GM19395 (cell line): ENCODE measurements at regions not wholly inside any gene's neighbourhood (a gene's known extent, or its start where the extent isn't known, plus 50 kb on each side); places are given as distances from the start of the nearest gene placed in this dataset.
"Not testable (repeated sequence)": the region's sequence is repeated elsewhere in the genome, so short reads cannot be mapped to it uniquely, and the experiment has no call there.

ENCODE experiments used
- ATAC-seq: cut with Tn5 transposase; IDR thresholded peaks from one replicate; pipeline ENCODE4 v1.9.1; 2021; ENCODE audit warnings: mild to moderate bottlenecking, moderate library complexity; ENCODE audit not compliant: unreplicated experiment

DNA sequence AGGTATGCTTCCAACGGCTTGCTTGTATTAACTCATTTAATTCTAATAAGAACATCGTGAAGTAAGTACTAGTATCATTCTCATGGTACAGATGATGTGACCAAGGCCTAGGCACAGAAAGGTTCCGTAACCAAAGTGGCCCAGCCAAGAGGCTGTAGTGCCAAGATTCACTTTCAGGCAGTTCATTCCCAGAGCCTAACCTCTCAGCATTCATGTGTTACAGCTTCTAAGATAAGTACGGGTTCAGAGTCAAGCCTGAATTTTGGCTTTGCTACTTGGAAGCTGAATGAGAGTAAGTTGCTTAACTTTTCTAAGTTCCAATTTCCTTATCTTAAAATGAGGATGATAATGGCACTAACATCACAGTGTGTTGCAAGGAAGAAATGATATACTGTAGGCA, 379.9 kb downstream of the AEBP2 start:
- no peak for ATAC-seq

DNA sequence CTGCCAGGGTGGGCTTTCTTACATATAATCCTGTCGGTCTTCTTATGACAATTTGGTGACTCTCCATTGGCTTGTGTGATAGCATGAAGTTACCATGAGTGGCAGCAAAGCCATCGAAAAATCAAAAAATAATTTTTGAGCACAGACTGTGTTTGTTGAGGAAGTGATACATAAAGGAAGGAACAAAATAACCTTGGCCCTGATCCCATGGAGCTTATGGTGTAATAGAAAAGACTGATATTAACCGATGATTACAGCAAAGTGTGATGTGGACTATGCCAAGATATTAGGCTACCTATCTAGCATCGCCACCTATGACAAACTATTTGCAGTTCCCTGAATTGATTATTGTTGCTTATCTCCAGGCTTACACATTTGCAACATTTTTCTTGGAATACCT, 383.2 kb downstream of the AEBP2 start:
- ATAC-seq: no peak

GRCh38 chr12:19823326-19823725, 384.0 kb downstream of the AEBP2 start:
- not testable (repeated sequence) for ATAC-seq

GRCh38 chr12:19826980-19827550, 387.8 kb downstream of the AEBP2 start:
- no peak for ATAC-seq

- ATAC-seq: no peak
Measured at GRCh38 chr12:19829100-19829853, 390.0 kb downstream of the AEBP2 start.

DNA sequence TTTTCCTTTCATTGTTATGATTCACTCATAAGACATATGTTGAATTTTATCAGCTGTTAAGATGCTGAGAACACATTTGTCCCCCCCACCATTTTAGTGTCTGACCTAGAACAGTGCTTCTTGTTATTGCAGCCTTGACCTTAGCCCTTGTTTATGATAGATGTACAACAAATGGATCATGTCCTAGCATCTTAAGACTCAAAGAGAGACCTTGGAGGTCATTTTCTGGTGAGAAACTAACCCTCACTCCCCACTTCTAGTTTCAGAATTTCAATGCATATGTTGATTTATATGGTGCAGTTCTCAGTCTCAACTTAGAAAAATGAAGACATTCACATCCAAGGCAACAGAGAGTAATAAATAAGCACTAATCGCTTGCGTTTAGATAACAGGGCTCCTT, 391.2 kb downstream of the AEBP2 start:
- ATAC-seq: no peak

DNA sequence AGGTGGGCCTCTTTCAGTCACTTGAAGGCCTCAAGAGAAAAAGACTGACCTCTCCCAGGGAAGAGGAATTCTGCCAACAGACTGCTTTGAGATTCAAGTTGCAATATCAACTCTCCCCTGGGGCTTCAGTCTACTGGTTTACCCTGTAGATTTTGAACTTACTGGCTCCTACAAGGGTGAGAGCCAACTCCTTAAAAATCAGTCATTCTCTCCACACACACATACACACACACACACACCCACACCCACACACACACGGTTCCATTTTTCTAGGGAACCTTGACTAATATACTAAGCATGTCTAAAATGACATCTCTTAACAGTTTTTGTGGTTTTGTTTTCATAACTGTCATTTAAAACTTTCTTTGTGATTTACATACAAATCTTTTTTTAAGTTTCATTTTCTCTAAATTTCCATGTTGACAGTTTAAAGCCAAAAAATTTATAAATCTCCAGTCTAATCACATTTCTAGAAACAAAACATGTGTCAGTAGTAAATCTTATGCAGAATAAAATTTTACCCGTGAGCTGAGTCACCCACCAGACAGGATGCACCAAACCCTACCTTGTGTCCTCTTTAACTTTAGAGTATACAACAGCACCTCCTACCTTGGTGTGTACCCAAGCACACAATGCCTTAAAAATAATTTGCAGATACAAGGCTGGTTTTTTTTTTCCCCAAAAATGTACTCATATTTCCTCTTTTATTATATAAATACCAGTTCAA, 394.6 kb downstream of the AEBP2 start:
- ATAC-seq: no peak

DNA sequence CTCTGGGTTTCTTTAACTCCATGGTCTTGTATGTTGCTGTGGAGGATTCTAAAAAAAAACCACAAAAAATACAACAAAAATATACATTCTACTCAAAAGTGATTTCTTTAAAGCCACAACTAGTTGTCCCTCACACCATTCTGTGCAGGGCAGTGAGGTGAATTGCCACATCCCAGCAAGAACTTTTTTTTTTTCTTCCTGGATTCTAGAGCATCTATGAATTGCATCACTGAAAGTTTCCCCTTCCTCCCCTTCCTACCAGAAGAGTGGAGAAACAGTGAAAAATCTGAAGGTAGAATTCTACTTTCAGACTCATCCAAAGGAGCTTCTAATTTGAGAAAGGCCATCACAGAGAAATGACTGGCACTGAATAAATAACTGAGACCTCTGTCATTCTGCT, 395.3 kb downstream of the AEBP2 start:
- no peak for ATAC-seq

GRCh38 chr12:19836056-19836455, 396.8 kb downstream of the AEBP2 start:
- ATAC-seq: no peak

- no peak for ATAC-seq
Measured at GRCh38 chr12:19836456-19836855, 397.2 kb downstream of the AEBP2 start.

GRCh38 chr12:19837543-19837942, 398.3 kb downstream of the AEBP2 start:
- no peak for ATAC-seq

DNA sequence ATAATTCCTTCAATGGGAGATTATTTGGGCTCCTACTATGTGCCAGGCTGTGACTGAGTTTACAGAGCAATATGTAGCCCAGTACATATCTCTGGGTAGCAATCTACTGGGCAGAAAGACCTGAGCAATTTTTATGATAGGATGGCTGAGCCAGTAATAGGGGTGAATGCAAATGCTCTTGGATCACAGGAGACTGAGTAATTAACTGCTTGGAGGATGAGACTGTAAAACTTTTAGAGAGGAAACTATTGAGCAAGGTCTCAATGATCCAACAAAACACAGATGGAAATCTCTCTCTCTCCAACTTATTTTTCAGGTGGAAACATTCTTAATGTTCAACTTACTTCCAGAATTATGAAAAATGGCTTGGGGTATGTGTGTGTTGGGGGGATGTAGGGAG, 402.2 kb downstream of the AEBP2 start:
- no peak for ATAC-seq

GRCh38 chr12:19842116-19842515, 402.8 kb downstream of the AEBP2 start:
- no peak for ATAC-seq

DNA sequence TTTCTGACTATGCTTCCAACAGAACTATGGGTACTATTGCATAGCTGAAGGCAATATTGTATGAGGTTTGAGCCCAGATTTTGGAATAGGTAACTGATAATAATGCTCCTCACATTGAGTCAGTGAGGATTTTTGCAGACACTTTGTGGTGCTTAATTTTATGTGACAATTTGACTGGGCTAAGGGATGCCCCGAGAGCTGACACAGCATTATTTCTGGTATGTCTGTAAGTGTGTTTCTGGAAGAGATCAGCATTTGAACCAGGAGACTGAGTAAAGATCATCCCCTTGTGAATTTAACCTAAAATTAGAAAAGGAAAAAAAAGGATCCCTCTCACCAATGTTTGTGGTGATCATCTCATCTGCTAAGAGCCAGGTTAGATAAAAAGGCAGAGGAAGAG, 404.9 kb downstream of the AEBP2 start:
- ATAC-seq: no peak

- no peak for ATAC-seq
Measured at GRCh38 chr12:19846574-19846973, 407.3 kb downstream of the AEBP2 start.

GRCh38 chr12:19847294-19848059, 408.2 kb downstream of the AEBP2 start:
- ATAC-seq: no peak

DNA sequence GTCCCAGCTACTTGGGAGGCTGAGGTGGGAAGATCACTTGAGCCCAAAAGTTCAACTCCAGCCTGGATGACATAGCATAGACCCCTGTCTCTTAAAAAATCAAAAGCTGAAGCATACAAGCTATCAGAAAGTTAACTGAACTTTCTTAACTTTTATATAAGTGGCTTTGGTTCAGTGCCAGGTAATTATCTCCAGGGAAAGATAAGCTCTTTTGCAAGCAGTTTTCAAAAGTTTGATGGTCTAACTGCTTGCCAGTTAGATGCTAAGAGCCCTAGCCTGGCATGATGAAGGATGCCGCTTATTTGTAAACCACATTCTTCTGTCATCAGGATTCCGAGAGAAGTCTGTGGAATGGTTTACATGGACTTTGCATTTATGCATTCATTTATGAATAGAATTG, 409.1 kb downstream of the AEBP2 start:
- ATAC-seq: no peak

GRCh38 chr12:19849208-19849607, 409.9 kb downstream of the AEBP2 start:
- no peak for ATAC-seq

DNA sequence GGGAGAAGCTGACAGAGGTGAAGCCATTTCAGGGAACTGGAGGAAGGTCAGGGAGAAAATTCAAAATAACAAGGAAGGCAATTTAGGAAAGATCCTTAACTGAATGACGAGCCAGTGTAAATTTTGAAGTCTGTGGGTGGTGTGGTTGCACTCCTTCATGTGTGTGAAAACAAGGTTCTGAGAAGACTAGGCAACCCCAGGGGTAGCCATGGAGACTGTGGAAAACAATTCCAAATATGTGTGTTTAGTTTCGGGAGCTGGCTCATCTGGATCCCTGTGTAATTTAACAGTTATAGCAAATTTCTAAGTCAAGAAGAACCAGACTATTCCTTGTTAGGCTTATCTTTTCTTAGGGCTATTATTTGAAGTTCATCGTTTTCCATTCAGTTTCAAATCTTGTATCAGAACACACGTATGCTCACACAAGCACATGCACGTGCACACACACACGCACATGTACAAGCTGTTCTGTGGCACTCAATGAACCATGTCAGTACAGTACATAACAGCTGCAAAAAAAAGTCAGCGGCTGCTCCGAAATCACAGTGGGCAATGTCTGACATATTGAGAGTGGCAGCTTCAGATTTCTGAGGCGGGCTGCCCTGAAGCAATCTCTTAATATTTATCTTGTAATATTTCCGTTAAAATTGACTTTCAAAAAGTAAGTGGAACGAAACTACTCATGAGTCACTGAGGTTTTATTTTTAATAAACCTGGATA, 411.2 kb downstream of the AEBP2 start:
- no peak for ATAC-seq

- no peak for ATAC-seq
Measured at GRCh38 chr12:19852100-19852855, 413.0 kb downstream of the AEBP2 start.
